AG09309 (cell line): ENCODE measurements at regions not wholly inside any gene's neighbourhood (a gene's known extent, or its start where the extent isn't known, plus 50 kb on each side); places are given as distances from the start of the nearest gene placed in this dataset.

ENCODE experiments used
- DNase-seq: peaks from one replicate; pipeline ENCODE4 v3.0.0-alpha.2; 2010; ENCODE audit warnings: low read depth
- H3K4me3 ChIP-seq: 2 replicates; pipeline ENCODE4 v1.5.1; 2011; ENCODE audit warnings: mild to moderate bottlenecking, low read depth, low read length, moderate library complexity; ENCODE audit not compliant: control insufficient read depth
- CTCF ChIP-seq: IDR thresholded peaks from 2 replicates; pipeline ENCODE4 v1.5.1; 2011; ENCODE audit warnings: mild to moderate bottlenecking, low read depth, low read length, inconsistent platforms; ENCODE audit not compliant: insufficient read depth, control insufficient read depth; ENCODE audit errors: missing control alignments

DNA sequence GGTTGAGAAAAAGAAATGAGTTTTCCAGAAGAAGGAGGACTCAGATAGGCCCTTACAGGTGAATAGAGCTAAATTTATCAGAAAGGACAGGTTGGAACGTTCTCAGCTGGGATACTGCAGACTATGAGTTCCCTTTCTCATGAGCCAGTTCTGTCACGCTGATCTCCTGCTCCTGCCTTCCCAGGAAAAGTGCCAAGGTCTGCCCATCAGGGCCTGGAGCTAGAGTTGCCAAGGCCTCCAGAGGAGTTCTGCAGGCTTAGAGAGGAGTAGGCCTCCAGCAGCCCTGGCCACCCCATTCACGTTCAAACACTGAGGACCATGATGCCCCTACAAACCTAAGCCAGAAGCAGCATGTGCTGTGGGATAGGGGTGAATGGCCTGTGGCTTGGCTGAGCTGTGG, 126.8 kb upstream of the TNR start:
- DNase-seq = no peak

GRCh38 chr1:175866776-175867175, 123.4 kb upstream of the TNR start:
- H3K4me3 ChIP-seq = no peak overlapping the region
- DNase-seq = no peak
- no peak for TF ChIP-seq CTCF

More for the DNA sequence above, 126.8 kb upstream of the TNR start:
- no peak overlapping the region for H3K4me3 ChIP-seq
- no peak for TF ChIP-seq CTCF

DNA sequence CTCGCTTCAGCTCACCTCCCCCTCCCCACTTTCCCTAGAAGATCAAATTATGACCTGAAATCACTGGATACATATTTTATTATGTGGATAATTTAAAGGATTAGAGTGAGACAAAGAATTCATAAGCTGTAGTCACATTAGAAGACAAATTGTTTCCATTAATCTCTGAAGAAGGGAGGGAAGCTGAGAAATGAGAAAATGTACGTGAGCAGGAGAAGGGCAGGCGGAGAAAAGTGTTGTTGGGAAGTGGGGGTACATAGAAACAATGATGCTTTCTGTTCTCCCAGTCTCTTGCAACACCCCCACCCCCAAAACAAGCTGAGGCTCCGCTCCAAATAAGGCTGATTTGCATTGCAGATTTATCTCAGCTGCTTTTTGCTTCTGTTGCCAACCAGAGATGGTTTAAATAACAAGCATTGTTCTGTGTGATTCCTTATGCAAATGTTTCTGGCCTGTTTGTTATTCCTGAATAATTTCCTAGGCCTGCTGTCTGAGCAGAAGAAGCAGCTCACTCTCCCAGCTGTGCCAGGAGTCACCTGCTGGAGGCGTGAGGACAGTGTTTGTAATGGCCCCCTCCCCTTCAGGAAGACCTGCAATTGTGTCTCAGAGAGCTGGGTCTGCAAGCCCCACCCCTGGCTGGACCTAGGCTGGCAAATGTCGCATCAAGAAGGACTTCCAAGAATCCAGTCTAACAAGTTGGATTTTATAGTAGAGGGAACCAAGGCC, 121.8 kb upstream of the TNR start:
- no peak for TF ChIP-seq CTCF
- no peak overlapping the region for H3K4me3 ChIP-seq
- DNase-seq = no peak

GRCh38 chr1:175864625-175865024, 121.2 kb upstream of the TNR start:
- DNase-seq = no peak
- no peak overlapping the region for H3K4me3 ChIP-seq
- no peak for TF ChIP-seq CTCF

DNA sequence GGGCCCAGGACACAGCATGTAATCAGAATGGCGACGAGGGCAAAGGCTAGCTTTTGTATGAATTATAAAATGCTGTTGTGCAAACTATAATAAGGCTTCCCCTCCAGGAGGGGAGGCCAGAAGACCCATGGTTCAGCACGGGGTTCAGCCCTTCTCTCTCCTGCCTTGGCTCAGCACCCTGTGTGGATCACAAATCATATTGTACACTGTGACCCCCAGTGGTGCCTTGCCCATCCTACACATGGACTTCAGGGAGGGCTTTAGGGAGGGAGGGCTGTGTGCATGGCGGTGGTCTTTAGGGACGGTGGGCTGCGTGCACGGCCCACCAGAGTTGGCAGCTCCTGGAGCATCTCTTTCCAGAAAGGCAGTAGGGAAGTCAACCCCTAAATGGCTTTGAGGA, 120.8 kb upstream of the TNR start:
- no peak for TF ChIP-seq CTCF
- no peak for DNase-seq

GRCh38 chr1:175863299-175864050, 120.1 kb upstream of the TNR start:
- TF ChIP-seq CTCF = no peak
- H3K4me3 ChIP-seq = no peak overlapping the region
- no peak for DNase-seq

More for the DNA sequence above, 120.8 kb upstream of the TNR start:
- H3K4me3 ChIP-seq = no peak overlapping the region
